Hepatocyte (in vitro differentiated cells): ENCODE measurements at regions not wholly inside any gene's neighbourhood (a gene's known extent, or its start where the extent isn't known, plus 50 kb on each side); places are given as distances from the start of the nearest gene placed in this dataset.

Source experiments
- DNase-seq: peaks from one replicate; pipeline ENCODE4 v3.0.0-alpha.2; 2016; ENCODE audit warnings: low spot score
- H2AFZ ChIP-seq: fragments of 200-600 bp; sonication (generic); 2 replicates; pipeline ENCODE4 v1.6.0; 2016; ENCODE audit warnings: antibody characterized with exemption, mild to moderate bottlenecking
- H3K27ac ChIP-seq: fragments of 200-600 bp; sonication (generic); 2 replicates; pipeline ENCODE4 v1.5.1; 2016; ENCODE audit warnings: mild to moderate bottlenecking
- H3K27me3 ChIP-seq: fragments of 200-600 bp; sonication (generic); 2 replicates; pipeline ENCODE4 v1.6.1; 2016
- H3K36me3 ChIP-seq: fragments of 200-600 bp; sonication (generic); replicated peaks from 2 replicates; pipeline ENCODE4 v1.5.1; 2016; ENCODE audit warnings: low read depth; ENCODE audit not compliant: insufficient read depth
- H3K4me1 ChIP-seq: fragments of 200-600 bp; sonication (generic); 2 replicates; pipeline ENCODE4 v1.5.1; 2016; ENCODE audit warnings: mild to moderate bottlenecking, moderate library complexity; ENCODE audit not compliant: insufficient read depth
- H3K4me2 ChIP-seq: fragments of 200-600 bp; sonication (generic); 2 replicates; pipeline ENCODE4 v1.6.0; 2016
- H3K4me3 ChIP-seq: fragments of 200-600 bp; sonication (generic); 2 replicates; pipeline ENCODE4 v1.5.1; 2016; ENCODE audit warnings: mild to moderate bottlenecking
- H3K79me2 ChIP-seq: fragments of 200-600 bp; sonication (generic); 2 replicates; pipeline ENCODE4 v1.6.0; 2017; ENCODE audit warnings: mild to moderate bottlenecking
- H3K9me2 ChIP-seq: fragments of 200-600 bp; sonication (generic); replicated peaks from 2 replicates; pipeline ENCODE4 v1.6.0; 2017; ENCODE audit warnings: mild to moderate bottlenecking; ENCODE audit not compliant: insufficient read depth
- H3K9me3 ChIP-seq: fragments of 200-600 bp; sonication (generic); 2 replicates; pipeline ENCODE4 v1.5.1; 2016; ENCODE audit warnings: low read depth, mild to moderate bottlenecking
- H4K20me1 ChIP-seq: fragments of 200-600 bp; sonication (generic); 2 replicates; pipeline ENCODE4 v1.6.0; 2016; ENCODE audit warnings: mild to moderate bottlenecking; ENCODE audit not compliant: insufficient read depth, poor library complexity, severe bottlenecking
- EZH2 ChIP-seq: fragments of 200-600 bp; sonication (generic); IDR thresholded peaks from 2 replicates; pipeline ENCODE4 v1.6.1; 2016; ENCODE audit warnings: antibody characterized with exemption, mild to moderate bottlenecking, borderline replicate concordance
- EZH2phosphoT487 ChIP-seq: fragments of 200-600 bp; sonication (generic); IDR thresholded peaks from one replicate; pipeline ENCODE4 v1.6.1; 2018; ENCODE audit warnings: antibody characterized with exemption, mild to moderate bottlenecking, low read depth, moderate library complexity; ENCODE audit not compliant: unreplicated experiment, severe bottlenecking
- WGBS: methylation state at CpG from one replicate; pipeline ENCODE4 v1.1.6; 2016; ENCODE audit warnings: low lambda C conversion rate; ENCODE audit errors: missing lambda C conversion rate; 5-methylcytosine and 5-hydroxymethylcytosine counted together
- TF ChIP-seq, protein P1 (sequence below): fragments of 200-600 bp; sonication (generic); IDR thresholded peaks from 2 replicates; pipeline ENCODE4 v1.5.1; 2016; ENCODE audit warnings: antibody characterized with exemption, mild to moderate bottlenecking; ENCODE audit not compliant: poor library complexity

DNA sequence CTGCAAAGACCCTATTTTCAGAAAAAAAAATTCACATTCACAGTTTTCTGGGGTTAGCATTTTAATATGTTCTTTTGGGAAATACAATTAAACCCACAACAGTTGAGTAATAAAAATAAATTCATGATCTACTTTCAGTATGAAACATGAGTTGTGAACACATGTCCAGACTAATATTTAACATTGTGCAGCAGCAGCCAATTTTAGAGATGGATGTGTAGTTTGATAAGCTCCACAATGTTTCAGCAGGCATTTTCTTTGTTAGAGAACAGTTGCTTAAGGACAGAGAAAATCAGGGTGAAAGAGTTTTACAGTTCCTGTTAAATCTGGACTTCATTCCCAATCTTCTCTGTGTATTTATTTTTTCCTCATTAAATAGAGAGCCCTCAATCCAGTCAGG, 519.5 kb downstream of the PIK3C3 start:
- H3K27me3 ChIP-seq, result no peaks in the 10 kb centered on the region
- H3K36me3 ChIP-seq, result no peaks in the 10 kb centered on the region
- H3K79me2 ChIP-seq, result no peaks in the 10 kb centered on the region
- H3K4me3 ChIP-seq, result no peak overlapping the region
- no peaks in the 10 kb centered on the region for H3K9me3 ChIP-seq
- no peaks in the 10 kb centered on the region for H3K9me2 ChIP-seq
- no peak overlapping the region for H3K27ac ChIP-seq
- TF ChIP-seq EZH2 (no peak), EZH2phosphoT487 (no peak)
- TF ChIP-seq, protein P1, sequence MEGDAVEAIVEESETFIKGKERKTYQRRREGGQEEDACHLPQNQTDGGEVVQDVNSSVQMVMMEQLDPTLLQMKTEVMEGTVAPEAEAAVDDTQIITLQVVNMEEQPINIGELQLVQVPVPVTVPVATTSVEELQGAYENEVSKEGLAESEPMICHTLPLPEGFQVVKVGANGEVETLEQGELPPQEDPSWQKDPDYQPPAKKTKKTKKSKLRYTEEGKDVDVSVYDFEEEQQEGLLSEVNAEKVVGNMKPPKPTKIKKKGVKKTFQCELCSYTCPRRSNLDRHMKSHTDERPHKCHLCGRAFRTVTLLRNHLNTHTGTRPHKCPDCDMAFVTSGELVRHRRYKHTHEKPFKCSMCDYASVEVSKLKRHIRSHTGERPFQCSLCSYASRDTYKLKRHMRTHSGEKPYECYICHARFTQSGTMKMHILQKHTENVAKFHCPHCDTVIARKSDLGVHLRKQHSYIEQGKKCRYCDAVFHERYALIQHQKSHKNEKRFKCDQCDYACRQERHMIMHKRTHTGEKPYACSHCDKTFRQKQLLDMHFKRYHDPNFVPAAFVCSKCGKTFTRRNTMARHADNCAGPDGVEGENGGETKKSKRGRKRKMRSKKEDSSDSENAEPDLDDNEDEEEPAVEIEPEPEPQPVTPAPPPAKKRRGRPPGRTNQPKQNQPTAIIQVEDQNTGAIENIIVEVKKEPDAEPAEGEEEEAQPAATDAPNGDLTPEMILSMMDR, result no peak
- no peak overlapping the region for H2AFZ ChIP-seq
- no peaks in the 10 kb centered on the region for H3K4me1 ChIP-seq
- H4K20me1 ChIP-seq, result no peaks in the 10 kb centered on the region
- no peak for DNase-seq
- no peak overlapping the region for H3K4me2 ChIP-seq

- Histone ChIP-seq H3K4me1 (no peaks in the 10 kb centered on the region), H3K9me2 (no peaks in the 10 kb centered on the region), H3K9me3 (no peaks in the 10 kb centered on the region), H4K20me1 (no peaks in the 10 kb centered on the region), H3K36me3 (no peaks in the 10 kb centered on the region), H3K79me2 (no peaks in the 10 kb centered on the region), H3K27me3 (no peaks in the 10 kb centered on the region), H2AFZ (no peak overlapping the region), H3K27ac (no peak overlapping the region), H3K4me3 (no peak overlapping the region), H3K4me2 (no peak overlapping the region)
- TF ChIP-seq, protein P1, result no peak
- TF ChIP-seq EZH2 (no peak), EZH2phosphoT487 (no peak)
- 95% methylated on average over 1 of the region's 1 CpG for WGBS
- DNase-seq, result no peak
Measured at GRCh38 chr18:42475157-42475556, 520.1 kb downstream of the PIK3C3 start.

DNA sequence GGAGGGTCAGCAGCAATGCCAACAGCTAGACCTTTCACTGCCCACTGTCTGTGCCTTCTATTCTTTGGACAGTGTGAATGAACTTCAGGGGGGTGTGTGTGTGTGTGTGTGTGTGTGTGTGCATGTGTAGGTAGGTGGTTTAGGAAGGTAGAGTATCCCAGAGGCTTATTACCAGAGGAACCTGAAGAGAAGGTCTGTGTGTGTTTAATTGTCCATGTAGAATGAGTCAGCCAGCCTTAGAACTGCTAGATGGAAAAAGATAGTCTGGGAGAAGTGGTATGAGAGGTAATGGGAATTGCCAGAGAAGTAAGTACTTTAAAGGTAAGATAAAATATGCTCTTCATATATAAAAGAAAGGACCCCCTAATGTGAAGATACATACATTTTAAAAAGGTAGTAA, 522.2 kb downstream of the PIK3C3 start:
- Histone ChIP-seq H3K79me2 (no peaks in the 10 kb centered on the region), H3K27ac (no peak overlapping the region), H3K4me1 (no peaks in the 10 kb centered on the region), H4K20me1 (no peaks in the 10 kb centered on the region), H3K27me3 (no peaks in the 10 kb centered on the region), H3K9me2 (no peaks in the 10 kb centered on the region), H3K36me3 (no peaks in the 10 kb centered on the region), H3K4me2 (no peak overlapping the region), H3K9me3 (no peaks in the 10 kb centered on the region), H3K4me3 (no peak overlapping the region), H2AFZ (no peak overlapping the region)
- no peak for DNase-seq
- TF ChIP-seq, protein P1, result no peak
- TF ChIP-seq EZH2phosphoT487 (no peak), EZH2 (no peak)

GRCh38 chr18:42480441-42480840, 525.4 kb downstream of the PIK3C3 start:
- H4K20me1 ChIP-seq, result no peaks in the 10 kb centered on the region
- H3K4me3 ChIP-seq, result no peak overlapping the region
- DNase-seq, result no peak
- no peaks in the 10 kb centered on the region for H3K36me3 ChIP-seq
- H3K27me3 ChIP-seq, result no peaks in the 10 kb centered on the region
- no peak overlapping the region for H3K27ac ChIP-seq
- no peak overlapping the region for H2AFZ ChIP-seq
- H3K4me1 ChIP-seq, result no peaks in the 10 kb centered on the region
- WGBS, result 86% methylated on average over 5 of the region's 5 CpGs
- H3K79me2 ChIP-seq, result no peaks in the 10 kb centered on the region
- TF ChIP-seq EZH2, result no peak
- TF ChIP-seq, protein P1, result no peak
- TF ChIP-seq EZH2phosphoT487, result no peak
- H3K4me2 ChIP-seq, result no peak overlapping the region
- H3K9me3 ChIP-seq, result no peaks in the 10 kb centered on the region
- no peaks in the 10 kb centered on the region for H3K9me2 ChIP-seq
